Raji (cell line): ENCODE measurements at regions not wholly inside any gene's neighbourhood (a gene's known extent, or its start where the extent isn't known, plus 50 kb on each side); places are given as distances from the start of the nearest gene placed in this dataset.

Experiments
- POLR2A ChIP-seq: IDR thresholded peaks from 2 replicates; pipeline ENCODE4 v1.6.1; 2011; ENCODE audit warnings: low read depth, low read length, control low read depth; ENCODE audit not compliant: insufficient read depth

DNA sequence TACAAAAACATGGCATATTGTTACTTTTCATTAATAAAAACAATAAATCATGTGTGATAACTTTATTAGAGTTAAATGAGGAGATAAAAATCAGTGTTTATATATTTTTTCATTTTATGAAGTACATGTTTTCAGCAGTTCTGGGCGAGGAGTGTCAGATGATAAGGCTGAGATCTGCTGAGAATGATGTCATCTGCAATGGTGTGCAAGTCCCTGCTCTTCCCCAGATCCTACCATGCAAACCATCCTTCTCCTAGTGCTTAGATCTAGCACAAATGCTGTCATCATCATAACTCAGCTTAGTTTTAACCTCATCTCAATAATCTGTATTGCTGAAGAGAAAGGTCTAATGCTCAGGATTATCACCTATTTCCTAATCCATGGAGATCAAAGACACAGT is 214.4 kb upstream of the DAB1 start:
- no peak for TF ChIP-seq POLR2A

DNA sequence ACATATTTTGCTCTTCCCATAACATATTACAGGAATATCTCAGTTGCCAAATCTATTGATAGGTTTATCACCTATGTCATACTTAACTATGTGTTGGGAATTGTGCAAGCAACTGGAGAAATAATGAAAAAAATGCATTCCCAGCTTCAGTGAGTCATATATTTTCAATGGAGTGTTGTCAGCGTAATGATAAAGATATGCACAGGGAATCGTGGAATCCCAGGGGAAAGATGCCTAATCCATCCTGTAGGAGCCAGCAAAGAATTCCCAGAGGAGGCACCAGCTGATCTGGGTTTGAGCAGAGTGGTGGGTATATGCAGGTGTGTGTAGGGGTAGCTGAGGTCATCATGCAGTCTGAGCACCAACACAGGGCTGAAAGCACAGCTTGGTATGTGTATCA is 213.3 kb upstream of the DAB1 start:
- no peak for TF ChIP-seq POLR2A

DNA sequence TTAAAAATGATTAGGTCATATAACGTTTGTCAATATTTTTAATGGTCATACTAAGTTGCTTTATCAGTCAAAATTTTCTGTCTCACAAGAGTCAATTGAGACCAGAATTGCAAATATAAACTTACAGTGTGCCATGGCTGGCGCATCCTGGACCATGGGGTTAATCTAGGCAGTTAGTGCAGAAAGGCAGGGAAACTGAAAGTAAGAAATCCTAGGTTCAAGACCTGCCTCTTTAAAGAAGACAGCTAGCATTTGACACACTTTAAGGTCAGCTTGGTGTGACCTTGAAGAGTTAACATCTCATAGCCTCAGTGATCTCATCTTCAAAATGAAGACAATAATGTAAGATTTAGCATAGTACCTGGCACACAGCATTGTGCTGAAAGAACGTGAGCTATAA is 210.0 kb upstream of the DAB1 start:
- no peak for TF ChIP-seq POLR2A

DNA sequence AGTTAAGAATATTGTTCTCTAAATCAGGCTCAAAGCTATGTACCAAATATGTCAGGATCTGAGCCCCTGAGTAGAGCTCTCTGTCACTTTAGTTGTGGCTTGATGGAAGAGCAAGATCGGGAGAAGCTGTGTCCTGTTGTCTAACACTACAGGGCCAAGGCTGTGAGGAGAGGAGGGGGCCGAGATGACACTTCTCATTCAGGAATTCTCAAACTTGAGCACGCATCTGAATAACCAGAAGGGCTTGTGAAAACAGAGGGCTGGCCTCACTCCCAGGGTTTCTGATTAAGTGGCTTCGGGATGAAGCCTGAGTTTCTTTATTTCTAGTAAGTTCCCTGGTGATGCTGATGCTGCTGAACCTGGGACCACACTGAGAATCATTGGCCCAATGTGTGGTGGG is 209.2 kb upstream of the DAB1 start:
- TF ChIP-seq POLR2A, result no peak

DNA sequence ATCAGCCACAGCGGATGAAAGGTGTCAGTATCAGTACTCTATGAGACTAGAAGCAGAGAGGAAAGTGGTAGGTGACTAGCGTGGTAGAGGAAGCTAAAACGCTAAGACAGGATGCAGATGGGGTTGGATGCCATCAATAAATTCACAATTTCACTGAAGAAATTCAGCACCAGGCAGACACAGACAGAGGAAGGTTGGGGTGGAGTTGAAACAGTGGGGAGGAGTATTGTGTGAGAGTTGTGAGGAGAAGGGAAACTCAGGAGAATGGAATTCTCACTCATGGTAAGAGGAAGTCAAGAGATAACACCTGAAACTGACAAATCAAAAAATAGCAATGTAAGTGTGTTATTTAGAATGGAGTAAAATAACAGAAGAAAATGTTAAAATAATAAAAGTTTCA is 208.5 kb upstream of the DAB1 start:
- TF ChIP-seq POLR2A, result no peak

DNA sequence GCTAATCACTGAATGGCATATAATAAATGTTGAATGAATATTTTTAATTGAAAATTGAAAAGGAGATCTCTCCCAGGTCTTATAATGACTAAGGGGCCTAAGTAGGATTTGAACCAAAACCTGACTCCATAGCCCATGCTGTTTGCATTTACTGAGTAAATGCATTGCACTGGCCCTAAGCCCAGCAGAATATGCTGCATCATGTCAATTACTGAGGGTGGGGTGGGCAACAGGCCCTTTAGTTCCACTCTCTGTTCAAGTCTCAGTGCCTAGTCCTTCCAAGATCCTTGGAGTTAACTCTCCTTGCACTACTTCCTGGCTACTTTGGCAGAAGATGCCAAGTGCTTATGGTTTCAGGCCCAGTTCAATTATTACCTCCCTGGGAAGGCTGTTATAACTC is 203.8 kb upstream of the DAB1 start:
- no peak for TF ChIP-seq POLR2A

DNA sequence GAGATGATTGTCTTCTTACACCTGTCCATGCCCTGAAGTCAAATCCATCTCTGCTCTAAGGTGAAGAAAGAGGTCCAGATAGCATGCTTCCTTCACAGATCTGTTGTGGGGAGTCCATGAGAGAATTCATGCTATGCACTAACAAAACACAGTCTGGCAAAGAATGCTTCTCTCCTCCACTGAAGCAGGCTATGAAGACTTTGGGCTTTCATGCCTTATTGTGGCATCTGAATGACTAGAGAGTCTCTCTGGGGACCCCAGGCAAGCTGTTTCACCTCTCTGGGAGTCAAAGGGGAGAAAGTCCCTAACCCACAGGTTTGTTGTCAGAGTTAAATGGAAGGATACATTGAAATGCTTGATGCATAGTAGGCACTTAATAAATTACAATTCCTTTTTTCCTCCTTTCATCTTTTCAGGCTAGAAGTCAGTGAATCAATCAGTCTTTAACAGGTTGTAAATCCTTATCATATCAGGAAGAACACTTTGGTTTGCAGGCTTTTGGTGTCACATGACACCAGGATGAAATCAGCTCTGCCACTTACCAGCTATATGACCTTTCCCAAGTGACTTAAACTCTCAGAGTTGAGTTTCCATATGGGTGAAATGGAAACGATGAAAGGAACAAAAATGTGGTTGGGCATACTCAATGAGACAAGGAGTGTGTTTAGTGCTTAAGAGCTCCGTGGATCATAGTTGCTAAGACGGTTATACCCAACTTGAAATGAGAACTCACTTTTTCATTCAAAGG is 200.1 kb upstream of the DAB1 start:
- TF ChIP-seq POLR2A, result no peak

DNA sequence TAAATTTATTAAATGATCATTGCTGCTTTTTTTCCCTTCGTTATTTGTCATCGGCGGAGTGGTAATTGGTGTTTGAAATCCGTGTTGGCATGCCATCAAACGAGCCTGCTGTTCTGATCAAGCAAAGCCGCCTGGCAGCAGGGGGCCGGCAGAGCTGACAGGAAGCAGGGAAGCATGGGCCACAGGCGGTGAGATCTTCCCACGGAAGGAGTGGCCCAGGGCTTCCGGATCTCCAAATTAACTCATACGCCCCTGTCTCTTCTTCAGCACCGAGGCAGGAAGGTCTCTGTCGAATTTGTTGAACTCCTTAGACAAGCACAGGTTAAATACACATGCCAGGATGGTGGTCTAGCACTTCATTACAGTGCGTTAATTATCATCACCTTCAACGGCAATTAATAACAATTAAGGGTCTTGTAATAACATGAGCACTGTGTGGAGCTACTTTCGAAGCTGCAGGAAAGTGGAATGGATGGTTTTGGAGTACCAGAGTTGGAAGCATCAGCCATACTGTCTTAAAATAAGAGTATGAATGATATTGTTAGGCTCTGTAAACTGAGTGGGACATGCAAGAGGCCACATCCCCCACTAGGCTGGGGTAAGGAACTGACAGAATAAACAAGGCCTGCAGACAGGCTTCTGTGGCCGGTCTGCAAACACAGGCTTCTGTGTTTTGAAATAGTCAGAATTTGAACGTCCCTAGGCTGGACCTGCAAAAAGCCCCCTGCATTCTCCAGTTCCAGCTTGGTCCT is 199.4 kb upstream of the DAB1 start:
- TF ChIP-seq POLR2A, result no peak

DNA sequence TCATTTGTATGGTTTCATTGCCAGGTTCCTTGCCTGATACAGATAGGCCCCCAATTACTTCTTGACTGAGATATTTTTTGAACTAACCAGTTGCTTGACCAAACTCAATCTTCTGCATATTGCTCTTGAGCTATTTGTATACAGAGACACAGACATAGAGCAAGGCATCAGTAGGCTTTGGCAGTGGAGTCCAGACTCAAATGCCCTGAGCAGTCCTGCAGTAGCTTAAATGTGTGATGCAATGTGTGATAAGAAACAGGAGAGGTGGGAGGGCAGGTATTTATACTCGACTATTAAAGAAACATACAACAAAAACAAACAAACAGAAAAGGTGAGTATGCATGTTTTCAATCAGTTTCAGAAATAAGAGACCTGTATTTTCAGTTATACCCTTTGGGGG is 197.9 kb upstream of the DAB1 start:
- TF ChIP-seq POLR2A, result no peak

DNA sequence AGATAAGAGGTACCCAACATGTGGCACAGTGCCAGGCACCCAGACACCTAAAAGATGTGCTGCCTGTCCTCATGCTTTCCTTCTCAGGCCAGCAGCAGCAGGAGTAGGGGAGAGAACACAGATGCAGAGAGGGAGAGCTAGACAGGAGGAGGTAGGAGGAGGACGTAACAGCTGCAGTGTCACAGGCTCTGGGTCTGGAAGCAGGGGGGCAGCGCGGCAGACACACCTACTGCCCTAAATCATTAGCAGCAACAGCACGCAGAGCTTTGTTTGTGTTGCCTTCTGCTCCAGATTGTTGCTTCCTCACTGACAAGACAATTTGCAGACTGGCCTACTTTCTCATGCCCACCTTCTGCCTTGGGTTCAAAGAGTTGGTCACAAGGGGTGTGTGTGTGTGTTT is 196.7 kb upstream of the DAB1 start:
- TF ChIP-seq POLR2A, result no peak

DNA sequence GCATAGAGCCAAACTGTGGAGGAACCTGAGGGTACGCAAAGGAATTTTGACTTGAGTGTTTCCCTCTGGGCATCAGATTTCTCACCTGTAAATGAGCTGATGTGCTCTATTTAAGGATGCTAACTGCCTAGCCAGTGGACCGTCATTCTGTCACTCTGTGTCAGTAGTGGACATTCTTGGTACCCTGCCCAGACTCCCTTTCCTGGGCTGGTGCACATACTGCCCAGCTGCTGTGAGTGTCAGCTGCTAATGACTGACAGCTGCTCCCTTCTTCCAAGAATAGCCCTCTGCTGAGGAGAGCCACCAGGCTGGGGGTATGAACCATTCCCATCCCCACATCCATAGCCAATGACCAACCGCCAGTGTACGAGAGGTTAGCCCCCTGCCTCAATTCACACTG is 193.1 kb upstream of the DAB1 start:
- no peak for TF ChIP-seq POLR2A

DNA sequence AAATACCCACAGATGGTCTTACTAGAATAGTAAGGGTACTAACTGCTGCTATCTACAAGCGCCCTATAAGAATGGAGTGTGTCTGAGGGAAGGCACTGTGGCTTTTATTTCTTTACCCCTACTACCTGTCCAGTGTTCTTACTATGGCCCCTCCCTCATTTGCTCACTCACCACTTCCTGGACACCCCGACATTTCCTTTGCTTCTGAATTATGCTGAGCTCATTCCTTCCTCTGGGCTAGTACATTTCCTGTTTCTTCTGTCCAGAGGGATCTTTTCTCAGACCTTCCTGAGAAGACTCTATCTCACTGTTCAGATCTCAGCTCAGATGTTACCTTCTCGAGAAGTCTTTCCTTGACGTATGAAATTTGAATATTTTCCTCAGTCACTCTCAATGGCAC is 192.1 kb upstream of the DAB1 start:
- no peak for TF ChIP-seq POLR2A

DNA sequence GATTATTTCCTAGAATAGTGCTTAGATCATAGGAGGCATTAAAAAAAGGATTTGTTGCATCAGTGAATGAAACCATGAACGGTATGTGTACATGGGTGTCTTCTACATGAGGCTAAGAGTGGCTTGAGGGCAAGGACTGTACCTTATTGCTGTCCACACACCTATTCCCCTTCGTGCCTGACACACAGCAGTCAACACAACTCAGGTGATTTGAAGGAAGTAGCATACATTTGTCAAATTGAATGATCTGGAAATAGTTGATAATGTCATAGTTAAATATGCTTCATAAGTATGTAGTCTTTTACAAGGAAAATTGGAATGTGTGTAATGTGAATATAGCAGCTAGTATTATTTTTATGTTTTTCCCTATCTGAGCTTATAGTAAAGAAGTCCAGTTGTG is 189.0 kb upstream of the DAB1 start:
- TF ChIP-seq POLR2A, result no peak

DNA sequence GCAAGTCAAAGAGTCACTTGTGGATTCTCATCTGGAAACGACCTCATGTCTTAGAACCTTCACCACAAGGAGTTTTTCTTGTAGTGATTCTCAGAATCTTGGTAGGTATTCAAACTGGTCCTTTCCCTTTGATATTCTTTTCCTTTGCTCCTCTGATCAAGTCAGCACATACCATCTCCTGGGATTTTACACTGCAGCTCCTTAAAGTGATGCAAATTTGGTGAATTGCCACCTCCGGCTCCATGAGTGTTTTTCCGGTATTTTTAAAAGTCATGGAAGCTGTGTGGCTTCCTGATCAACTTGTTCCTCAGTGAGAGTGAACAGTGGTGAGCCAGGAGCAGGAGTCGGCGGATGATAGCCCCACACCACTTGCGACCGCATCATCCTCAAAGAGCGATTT is 182.1 kb upstream of the DAB1 start:
- no peak for TF ChIP-seq POLR2A

DNA sequence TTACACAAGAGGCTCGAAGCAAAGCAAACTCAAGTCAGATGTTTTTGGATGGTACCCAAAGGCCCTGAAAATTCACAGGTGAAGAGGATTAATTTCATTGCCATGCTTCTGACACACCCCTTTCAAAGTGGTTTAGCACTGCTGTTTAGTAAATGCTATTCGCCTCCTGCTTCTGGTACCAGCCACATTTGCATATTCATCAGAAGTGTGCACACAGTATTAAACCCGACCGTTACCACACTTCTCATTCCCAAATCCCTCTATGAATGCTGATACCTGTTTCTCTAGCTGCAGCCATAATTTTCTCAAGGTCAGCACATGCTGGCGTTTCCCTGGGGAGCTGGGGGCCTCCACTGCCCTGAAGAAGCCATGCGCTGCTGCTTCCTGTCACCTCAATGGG is 179.8 kb upstream of the DAB1 start:
- TF ChIP-seq POLR2A, result no peak

DNA sequence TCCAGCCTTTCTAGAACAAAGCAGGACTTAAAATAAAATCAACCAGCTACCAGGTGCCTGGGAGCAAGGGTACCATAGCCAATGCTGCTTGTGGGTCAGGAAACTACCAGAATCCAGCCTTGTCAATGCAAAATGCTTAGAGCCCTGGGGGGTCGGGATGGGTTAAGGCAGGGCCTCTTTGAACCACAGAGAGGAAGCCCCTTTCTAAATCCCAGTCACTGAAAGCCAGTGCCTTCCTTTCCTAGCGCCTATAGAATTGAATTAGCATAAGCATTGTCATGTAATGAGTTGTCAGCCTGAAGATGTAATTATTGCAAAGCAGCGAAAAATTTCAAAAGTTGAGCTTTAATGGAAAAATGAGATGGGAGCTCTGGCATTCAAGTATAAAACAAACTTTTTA is 176.6 kb upstream of the DAB1 start:
- TF ChIP-seq POLR2A, result no peak
